ENCODE measurements at regions not wholly inside any gene's neighbourhood (a gene's known extent, or its start where the extent isn't known, plus 50 kb on each side); places are given as distances from the start of the nearest gene placed in this dataset.

- CTCF ChIA-PET = no interaction called here
- POLR2A ChIA-PET = no interaction called here
These were observed 602.7 kb upstream of the NEGR1 start for GRCh38 chr1:72885017-72885416.

GRCh38 chr1:72869873-72870272 is 587.5 kb upstream of the NEGR1 start:
- POLR2A ChIA-PET = no interaction called here
- CTCF ChIA-PET = no interaction called here

DNA sequence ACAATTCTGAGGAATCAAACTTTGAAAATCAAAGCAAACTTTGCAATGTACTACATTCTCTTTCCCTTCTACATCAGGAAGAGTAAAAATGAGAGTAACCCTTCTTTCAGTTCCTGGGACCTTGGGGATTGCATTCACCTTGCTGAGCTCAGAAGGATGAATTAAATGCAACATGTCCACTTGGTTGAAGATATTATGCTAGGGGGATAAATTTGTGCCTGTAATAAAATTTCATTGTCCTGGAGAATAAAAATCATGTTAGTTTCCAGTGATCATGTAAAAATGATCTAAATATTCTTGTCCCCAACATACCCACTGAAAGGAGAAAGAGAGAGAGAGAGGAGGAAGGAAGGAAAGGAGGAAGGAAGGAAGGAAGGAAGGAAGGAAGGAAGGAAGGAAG is 587.1 kb upstream of the NEGR1 start:
- POLR2A ChIA-PET = no interaction called here
- CTCF ChIA-PET = no interaction called here

DNA sequence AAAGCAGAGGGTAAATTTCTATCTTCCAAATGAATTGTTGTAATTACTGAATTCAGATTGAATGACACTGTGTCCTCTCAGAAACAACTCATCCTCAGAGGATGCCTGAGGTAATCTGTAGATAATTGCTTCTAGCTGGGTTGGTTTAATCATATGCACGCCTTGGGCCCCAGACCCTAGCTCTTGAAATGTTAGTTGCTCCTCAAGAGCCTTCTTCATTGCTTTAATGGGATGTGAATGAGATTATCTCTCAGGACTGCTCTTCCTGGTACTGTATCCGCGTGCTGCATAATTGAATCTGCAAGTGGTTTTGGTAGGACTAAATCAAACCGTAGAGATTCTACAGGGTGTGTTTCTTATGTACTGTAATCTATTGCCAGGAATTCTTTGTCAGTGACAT is 569.3 kb upstream of the NEGR1 start:
- ChIA-PET POLR2A (no interaction called here), CTCF (no interaction called here)

DNA sequence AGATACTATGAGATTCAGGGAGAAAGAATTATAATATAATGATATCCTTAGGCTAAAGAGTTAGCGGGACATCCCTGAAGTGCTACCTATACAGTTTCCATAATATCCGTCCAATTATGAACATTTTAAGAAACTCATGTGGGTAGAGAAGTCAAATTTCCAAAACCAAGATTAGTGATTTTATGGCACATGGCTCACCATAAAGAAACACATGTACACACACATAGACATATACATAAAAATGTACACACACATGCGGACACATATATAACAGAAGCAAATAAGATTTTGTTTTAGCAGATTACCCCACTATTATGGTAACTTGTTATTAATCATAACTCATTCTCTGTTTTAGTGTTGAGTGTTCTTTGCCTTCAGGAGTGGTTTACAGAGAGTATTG is 566.7 kb upstream of the NEGR1 start:
- ChIA-PET CTCF (no interaction called here), POLR2A (no interaction called here)

DNA sequence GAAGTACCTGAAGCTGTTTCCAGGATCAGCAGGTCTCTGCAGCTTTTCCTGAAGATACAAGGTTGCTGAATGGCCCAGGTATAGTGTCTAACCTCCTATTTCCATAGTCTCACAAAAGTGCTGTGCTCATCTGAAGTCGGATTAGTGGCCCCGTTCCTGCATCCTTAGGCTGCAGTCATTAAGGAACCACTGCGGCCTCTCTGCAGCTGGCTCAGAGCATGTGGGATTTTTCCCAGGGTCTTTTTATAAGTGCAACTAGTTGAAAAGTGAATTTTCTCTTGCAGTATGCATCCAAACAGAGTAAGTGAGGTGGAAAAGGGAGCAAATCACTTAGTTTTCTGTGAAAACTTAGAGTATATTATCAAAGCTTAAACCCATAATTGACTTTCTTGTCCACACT is 565.3 kb upstream of the NEGR1 start:
- CTCF ChIA-PET = no interaction called here
- POLR2A ChIA-PET = no interaction called here

DNA sequence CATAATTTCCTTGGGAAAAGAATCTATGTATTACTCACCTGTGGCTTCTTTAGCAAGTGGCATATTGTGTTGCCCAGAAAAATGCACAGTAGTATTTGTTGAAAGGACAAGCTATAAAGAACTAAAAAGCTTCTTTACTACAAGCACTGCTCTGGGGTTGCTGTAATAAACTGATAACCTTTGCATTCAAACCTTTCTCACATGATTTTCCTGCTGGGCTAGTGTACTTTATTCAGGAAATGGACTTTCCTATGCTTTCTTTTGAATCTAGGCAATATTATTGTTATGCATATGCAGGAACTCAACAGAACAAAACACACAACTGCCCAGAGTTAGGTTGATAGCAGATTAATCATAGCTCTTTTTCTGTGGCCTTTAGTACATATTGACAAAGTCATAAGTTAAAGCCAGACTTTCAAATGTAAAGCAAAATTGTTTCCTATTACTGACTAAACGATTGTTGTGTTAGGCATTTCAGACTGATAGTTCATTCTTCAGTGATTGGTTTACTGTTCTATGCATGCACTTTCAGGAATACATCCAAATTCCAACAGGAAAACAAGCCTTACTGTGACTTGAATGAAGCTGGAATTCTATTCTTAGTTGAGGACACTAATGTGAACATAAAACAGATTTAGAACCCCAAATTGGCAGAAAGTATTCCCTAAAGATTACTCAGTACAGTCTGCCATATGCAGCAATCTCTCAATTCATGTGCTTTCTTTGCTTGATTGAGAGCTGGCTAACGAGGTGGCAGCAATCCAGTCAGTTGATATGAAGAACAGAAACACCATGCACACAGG is 564.3 kb upstream of the NEGR1 start:
- POLR2A ChIA-PET = no interaction called here

GRCh38 chr1:72845981-72846380 is 563.6 kb upstream of the NEGR1 start:
- CTCF ChIA-PET = no interaction called here

More for the DNA sequence above, 564.3 kb upstream of the NEGR1 start:
- CTCF ChIA-PET = no interaction called here

GRCh38 chr1:72845381-72845780 is 563.0 kb upstream of the NEGR1 start:
- ChIA-PET POLR2A (no interaction called here), CTCF (no interaction called here)

More at GRCh38 chr1:72845981-72846380, 563.6 kb upstream of the NEGR1 start:
- POLR2A ChIA-PET = no interaction called here

DNA sequence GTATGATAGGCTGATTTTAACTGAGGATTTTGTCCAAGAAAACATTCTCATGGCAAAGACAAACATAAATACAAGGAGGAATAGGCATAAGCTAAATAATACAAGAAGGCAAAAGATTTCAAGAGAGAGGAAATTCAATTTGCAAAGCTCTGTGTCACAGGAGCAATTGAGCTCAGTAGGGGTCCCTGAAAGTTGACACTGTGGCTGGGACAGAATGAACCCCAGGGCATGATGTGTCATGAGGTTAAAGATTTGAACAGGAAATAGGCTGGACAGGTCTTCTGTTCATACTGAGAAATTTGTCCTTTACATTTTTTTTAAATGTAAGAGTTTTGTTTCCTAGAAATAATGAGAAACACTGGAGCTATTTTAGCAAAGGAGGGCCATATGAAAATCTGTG is 555.4 kb upstream of the NEGR1 start:
- CTCF ChIA-PET = no interaction called here
- POLR2A ChIA-PET = no interaction called here

- POLR2A ChIA-PET = no interaction called here
- CTCF ChIA-PET = no interaction called here
These were observed 548.5 kb upstream of the NEGR1 start for GRCh38 chr1:72830606-72831390.

DNA sequence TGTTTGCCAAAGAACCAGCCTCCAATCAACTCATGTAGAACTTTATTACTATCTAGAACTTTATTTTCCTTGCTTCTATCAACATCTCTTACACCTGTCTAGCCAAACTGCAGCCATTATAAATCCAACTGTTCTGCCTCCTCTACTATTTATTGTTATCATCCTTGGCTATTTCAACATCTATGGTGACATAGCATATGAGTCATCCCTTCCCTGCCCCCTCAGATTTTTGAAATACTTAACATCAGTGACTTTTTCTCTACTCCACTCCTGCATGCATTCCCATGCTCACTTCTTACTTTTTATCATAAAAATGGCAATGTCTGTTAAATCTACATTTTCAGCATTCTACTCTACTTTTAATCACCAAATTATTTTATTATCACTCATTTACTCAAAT is 544.9 kb upstream of the NEGR1 start:
- ChIA-PET POLR2A (no interaction called here), CTCF (no interaction called here)

GRCh38 chr1:72804541-72804940 is 522.2 kb upstream of the NEGR1 start:
- ChIA-PET CTCF (no interaction called here), POLR2A (no interaction called here)

DNA sequence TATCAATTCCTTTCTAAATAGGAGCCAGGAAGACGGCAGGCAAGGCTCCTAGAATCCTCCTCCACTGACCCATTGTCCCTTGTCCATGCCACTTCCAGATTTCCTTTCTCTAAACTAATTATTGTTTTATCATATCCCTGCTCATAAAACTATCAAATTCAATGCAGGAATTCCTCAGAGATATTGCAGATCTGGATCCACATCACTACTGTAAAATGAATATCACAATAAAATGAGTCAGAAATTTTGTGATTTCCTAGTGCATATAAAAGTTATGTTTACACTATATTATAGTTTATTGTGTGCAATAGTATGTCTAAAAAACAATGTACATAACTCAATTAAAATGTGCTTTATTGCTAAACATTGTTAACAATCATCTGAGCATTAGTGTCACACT is 498.7 kb upstream of the NEGR1 start:
- CTCF ChIA-PET = no interaction called here
- POLR2A ChIA-PET = no interaction called here

DNA sequence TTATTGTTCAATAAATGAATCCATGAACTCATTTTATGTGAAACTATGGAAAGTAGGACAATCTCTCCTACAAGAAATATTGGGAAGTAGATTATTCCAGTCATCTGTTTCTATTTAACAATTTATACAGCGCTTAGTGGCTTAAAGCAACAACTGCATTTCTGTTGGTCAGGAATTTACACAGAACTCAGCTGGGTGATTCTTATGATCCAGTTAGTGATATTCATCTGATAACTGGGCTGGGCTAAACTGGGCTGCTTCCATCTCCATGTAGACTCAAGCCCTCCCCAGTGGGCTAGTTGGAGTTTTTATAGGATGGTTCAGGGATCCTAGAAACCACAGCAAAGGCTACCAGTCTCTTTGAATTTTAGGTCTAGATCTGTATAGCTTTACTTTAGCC is 497.9 kb upstream of the NEGR1 start:
- ChIA-PET POLR2A (no interaction called here), CTCF (no interaction called here)

GRCh38 chr1:72777918-72778317 is 495.6 kb upstream of the NEGR1 start:
- POLR2A ChIA-PET = no interaction called here
- CTCF ChIA-PET = no interaction called here

DNA sequence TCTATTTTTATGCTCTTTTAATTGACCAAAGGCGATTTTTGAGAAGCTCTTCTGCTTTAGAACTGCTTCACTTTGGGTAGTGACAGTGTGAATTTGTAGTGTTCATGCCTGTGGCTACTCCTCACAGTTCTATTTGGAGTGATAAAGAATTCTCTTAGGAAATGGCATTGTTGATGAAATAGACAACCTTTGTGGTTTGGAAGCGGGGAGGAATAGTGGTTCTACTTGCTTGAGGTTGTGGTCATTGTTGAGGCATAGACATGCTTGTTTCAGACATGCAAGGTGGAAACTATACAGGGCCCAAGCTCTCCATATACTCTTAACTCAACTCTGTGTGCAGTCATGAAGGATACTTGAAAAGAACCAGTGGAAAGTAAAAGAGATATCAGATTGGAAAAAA is 481.1 kb upstream of the NEGR1 start:
- ChIA-PET POLR2A (no interaction called here), CTCF (no interaction called here)

- CTCF ChIA-PET = no interaction called here
- POLR2A ChIA-PET = no interaction called here
These were observed 477.1 kb upstream of the NEGR1 start for GRCh38 chr1:72759486-72759885.

DNA sequence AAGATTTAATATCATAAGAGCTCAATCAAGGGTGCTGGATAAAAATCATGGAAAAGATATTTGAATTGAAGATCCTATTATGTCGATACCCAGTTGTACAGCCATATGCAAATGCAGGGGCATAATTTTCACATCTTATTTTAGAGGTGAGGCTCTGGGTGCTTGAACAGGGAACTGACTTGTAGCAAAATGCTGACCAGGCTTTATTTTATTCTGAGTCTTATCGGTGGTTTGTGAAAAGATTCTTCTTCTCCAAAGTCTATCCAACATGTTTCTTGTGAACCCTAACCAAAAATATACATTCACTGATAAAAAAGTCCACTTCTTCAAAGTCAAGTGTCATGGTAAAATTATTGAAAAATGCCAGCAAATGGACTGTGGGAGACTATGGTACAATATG is 475.5 kb upstream of the NEGR1 start:
- ChIA-PET CTCF (no interaction called here), POLR2A (no interaction called here)

DNA sequence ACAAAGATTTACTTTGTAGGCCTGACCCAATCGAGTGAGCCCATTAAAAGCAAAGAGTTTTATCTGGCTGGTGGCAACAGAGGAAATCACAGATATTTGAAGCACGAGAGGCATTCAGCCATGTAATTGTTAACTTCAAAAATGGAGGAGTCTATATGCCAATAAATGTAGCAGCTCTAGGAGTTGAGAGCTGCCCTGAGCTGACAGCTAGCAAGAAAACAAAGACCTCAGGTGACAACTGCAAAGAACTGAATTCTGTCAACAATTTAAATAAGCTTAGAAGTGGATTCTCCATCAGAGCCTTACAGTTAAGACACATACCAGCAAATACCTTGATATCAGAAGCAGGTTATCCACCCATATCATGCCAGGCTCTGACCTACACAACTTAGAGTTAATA is 463.1 kb upstream of the NEGR1 start:
- ChIA-PET CTCF (no interaction called here), POLR2A (no interaction called here)

GRCh38 chr1:72734415-72734814 is 452.1 kb upstream of the NEGR1 start:
- POLR2A ChIA-PET = no interaction called here
- CTCF ChIA-PET = no interaction called here

All from activated CD8-positive, alpha-beta memory T cell treated with anti-CD3 and anti-CD28 coated beads for 36 hours (primary cell).